ENCODE measurements at regions not wholly inside any gene's neighbourhood (a gene's known extent, or its start where the extent isn't known, plus 50 kb on each side); places are given as distances from the start of the nearest gene placed in this dataset.
"Not testable (repeated sequence)": the region's sequence is repeated elsewhere in the genome, so short reads cannot be mapped to it uniquely, and the experiment has no call there.

- no TSS peak for BruUV-seq (replicated peaks)
- Histone ChIP-seq H3K4me1 (replicated peaks; ENCODE audit: insufficient read depth) (no peaks in the 10 kb centered on the region), H3K4me2 (no peak overlapping the region), H3K27me3 (ENCODE audit: insufficient read depth, low read depth) (no peaks in the 10 kb centered on the region), H3K27ac (no peak overlapping the region), H3K4me3 (no peak overlapping the region), H2AFZ (no peak overlapping the region), H3K36me3 (ENCODE audit: low read depth) (no peaks in the 10 kb centered on the region), H3K9me3 (ENCODE audit: insufficient read depth, low read depth) (no peaks in the 10 kb centered on the region), H3K9me2 (ENCODE audit: insufficient read depth) (no peaks in the 10 kb centered on the region), H4K20me1 (ENCODE audit: insufficient read depth) (no peaks in the 10 kb centered on the region), H3K79me2 (ENCODE audit: low read depth) (no peaks in the 10 kb centered on the region), H3F3A (ENCODE audit: insufficient read depth, low read depth) (no peaks in the 10 kb centered on the region)
- TF ChIP-seq CTCF (conservative IDR thresholded peaks at IDR 0.05) (no peak), EZH2 (IDR thresholded peaks at IDR 0.05; ENCODE audit: low read depth) (no peak)
- DNase-seq: no peak
- CTCF ChIA-PET: no interaction called here
- POLR2A ChIA-PET (ENCODE audit: unreplicated experiment): interaction anchor here (0.6 kb wide), 1 partner anchor 18 kb away, joined by 7 read pairs; no protein-coding TSS in a partner anchor
- intact Hi-C loops (cut with micrococcal nuclease; ENCODE audit: unreplicated experiment): no loop called here
These were observed 199.4 kb downstream of the FCRL5 start for GRCh38 chr1:157352817-157353408.

- Histone ChIP-seq H3K36me3 (ENCODE audit: low read depth) (no peaks in the 10 kb centered on the region), H3K4me1 (replicated peaks; ENCODE audit: insufficient read depth) (no peaks in the 10 kb centered on the region), H3K9me3 (ENCODE audit: insufficient read depth, low read depth) (no peaks in the 10 kb centered on the region), H3K4me3 (no peak overlapping the region), H4K20me1 (ENCODE audit: insufficient read depth) (no peaks in the 10 kb centered on the region), H3K27me3 (ENCODE audit: insufficient read depth, low read depth) (no peaks in the 10 kb centered on the region), H3K9me2 (ENCODE audit: insufficient read depth) (no peaks in the 10 kb centered on the region), H3K4me2 (no peak overlapping the region), H3K79me2 (ENCODE audit: low read depth) (no peaks in the 10 kb centered on the region), H3F3A (ENCODE audit: insufficient read depth, low read depth) (no peaks in the 10 kb centered on the region), H2AFZ (no peak overlapping the region), H3K27ac (no peak overlapping the region)
- POLR2A ChIA-PET (ENCODE audit: unreplicated experiment): no interaction called here
- TF ChIP-seq EZH2 (IDR thresholded peaks at IDR 0.05; ENCODE audit: low read depth): no peak
- no peak for TF ChIP-seq CTCF (conservative IDR thresholded peaks at IDR 0.05)
- intact Hi-C loops (cut with micrococcal nuclease; ENCODE audit: unreplicated experiment): no loop called here
- no peak for DNase-seq
- no TSS peak for BruUV-seq (replicated peaks)
- CTCF ChIA-PET: no interaction called here
These were observed 200.1 kb downstream of the FCRL5 start for GRCh38 chr1:157352216-157352615.

GRCh38 chr1:157351800-157352199 lies 200.5 kb downstream of the FCRL5 start:
- H3K27me3 ChIP-seq (ENCODE audit: insufficient read depth, low read depth); BruUV-seq (replicated peaks); H3F3A ChIP-seq (ENCODE audit: insufficient read depth, low read depth); DNase-seq; H4K20me1 ChIP-seq (ENCODE audit: insufficient read depth); H2AFZ ChIP-seq; H3K27ac ChIP-seq; H3K4me3 ChIP-seq; H3K79me2 ChIP-seq (ENCODE audit: low read depth); intact Hi-C loops (cut with micrococcal nuclease; ENCODE audit: unreplicated experiment); POLR2A ChIA-PET (ENCODE audit: unreplicated experiment); H3K9me3 ChIP-seq (ENCODE audit: insufficient read depth, low read depth); H3K9me2 ChIP-seq (ENCODE audit: insufficient read depth); CTCF ChIA-PET; H3K4me1 ChIP-seq (replicated peaks; ENCODE audit: insufficient read depth); H3K4me2 ChIP-seq; H3K36me3 ChIP-seq (ENCODE audit: low read depth): not testable (repeated sequence)

Data from PC-9 (cell line).